HL-60 (cell line): ENCODE measurements at regions not wholly inside any gene's neighbourhood (a gene's known extent, or its start where the extent isn't known, plus 50 kb on each side); places are given as distances from the start of the nearest gene placed in this dataset.

Experiments used
- POLR2AphosphoS5 ChIP-seq: IDR thresholded peaks from 2 replicates; pipeline ENCODE4 v1.6.1; 2012; ENCODE audit warnings: low read depth
- REST ChIP-seq: IDR thresholded peaks from 2 replicates; pipeline ENCODE4 v1.6.1; 2012; ENCODE audit warnings: low read depth; ENCODE audit not compliant: insufficient replicate concordance
- TF ChIP-seq, protein P1 (sequence below): IDR thresholded peaks from one replicate; pipeline ENCODE4 v1.5.1; 2011; ENCODE audit warnings: low read length, control low read depth, inconsistent platforms; ENCODE audit not compliant: insufficient read depth

DNA sequence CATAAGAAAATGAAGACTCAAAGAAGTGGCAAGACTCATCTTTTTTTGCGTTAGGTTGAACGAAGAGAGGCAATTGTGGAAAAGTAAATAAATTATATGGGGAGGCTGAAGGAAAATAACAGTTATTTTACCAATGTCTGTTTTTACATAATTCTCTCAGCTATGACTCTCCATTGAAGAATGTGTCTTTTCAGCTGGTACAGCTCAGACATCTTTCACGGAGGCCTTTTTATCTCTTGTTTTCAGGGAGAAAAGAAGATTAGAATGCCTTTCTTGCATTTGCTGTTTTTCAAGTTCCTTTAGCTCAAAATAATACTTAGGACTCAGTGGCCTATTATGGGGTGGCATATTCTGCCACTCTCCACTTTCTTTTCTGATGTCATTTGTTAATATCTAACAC lies 153.0 kb downstream of the ADAM29 start:
- TF ChIP-seq, protein P1, sequence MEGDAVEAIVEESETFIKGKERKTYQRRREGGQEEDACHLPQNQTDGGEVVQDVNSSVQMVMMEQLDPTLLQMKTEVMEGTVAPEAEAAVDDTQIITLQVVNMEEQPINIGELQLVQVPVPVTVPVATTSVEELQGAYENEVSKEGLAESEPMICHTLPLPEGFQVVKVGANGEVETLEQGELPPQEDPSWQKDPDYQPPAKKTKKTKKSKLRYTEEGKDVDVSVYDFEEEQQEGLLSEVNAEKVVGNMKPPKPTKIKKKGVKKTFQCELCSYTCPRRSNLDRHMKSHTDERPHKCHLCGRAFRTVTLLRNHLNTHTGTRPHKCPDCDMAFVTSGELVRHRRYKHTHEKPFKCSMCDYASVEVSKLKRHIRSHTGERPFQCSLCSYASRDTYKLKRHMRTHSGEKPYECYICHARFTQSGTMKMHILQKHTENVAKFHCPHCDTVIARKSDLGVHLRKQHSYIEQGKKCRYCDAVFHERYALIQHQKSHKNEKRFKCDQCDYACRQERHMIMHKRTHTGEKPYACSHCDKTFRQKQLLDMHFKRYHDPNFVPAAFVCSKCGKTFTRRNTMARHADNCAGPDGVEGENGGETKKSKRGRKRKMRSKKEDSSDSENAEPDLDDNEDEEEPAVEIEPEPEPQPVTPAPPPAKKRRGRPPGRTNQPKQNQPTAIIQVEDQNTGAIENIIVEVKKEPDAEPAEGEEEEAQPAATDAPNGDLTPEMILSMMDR: no peak
- TF ChIP-seq REST (no peak), POLR2AphosphoS5 (no peak)
